Prostate gland (tissue), 2 donors: ENCODE measurements at regions not wholly inside any gene's neighbourhood (a gene's known extent, or its start where the extent isn't known, plus 50 kb on each side); places are given as distances from the start of the nearest gene placed in this dataset.

Experiments
- DNase-seq: peaks from one replicate; pipeline ENCODE4 v3.0.0-alpha.2; 2019; ENCODE audit warnings: low spot score
- H3K27ac ChIP-seq, 2 donors: fragments of 200-600 bp; sonication (generic); 2 replicates each; pipeline ENCODE4 v1.5.1; 2017 to 2019
- H3K27me3 ChIP-seq: fragments of 200-600 bp; sonication (generic); replicated peaks from 2 replicates; pipeline ENCODE4 v1.5.1; 2019; ENCODE audit not compliant: insufficient read depth
- H3K36me3 ChIP-seq, 2 donors: fragments of 200-600 bp; sonication (generic); 1 replicate in 1 of 2; 2 replicates in 1 of 2; pipeline versions ENCODE4 v1.5.1 to v1.8.1; 2017 to 2019
- H3K4me1 ChIP-seq: fragments of 200-600 bp; sonication (generic); replicated peaks from 2 replicates; pipeline ENCODE4 v1.5.1; 2019
- H3K4me3 ChIP-seq, 2 donors: fragments of 200-600 bp; sonication (generic); 2 replicates each; pipeline ENCODE4 v1.5.1; 2017 to 2019
- H3K9me3 ChIP-seq: fragments of 200-600 bp; sonication (generic); 2 replicates; pipeline ENCODE4 v1.5.1; 2017
- CTCF ChIP-seq, 4 experiments: fragments of 200-600 bp in 2 of 4; fragments of 450-650 bp in 2 of 4; sonication (generic) in 2 of 4; IDR thresholded peaks; 1 replicate in 3 of 4; 2 replicates in 1 of 4; pipeline ENCODE4 v1.5.1; 2016 to 2019; ENCODE audit warnings: antibody characterized with exemption in 4 of 4, mild to moderate bottlenecking in 2 of 4, moderate library complexity in 2 of 4
- POLR2A ChIP-seq: fragments of 450-650 bp; IDR thresholded peaks from one replicate; pipeline ENCODE4 v1.6.1; 2016; ENCODE audit warnings: antibody characterized with exemption, mild to moderate bottlenecking
- POLR2AphosphoS5 ChIP-seq: sonication (generic); formaldehyde crosslinking; IDR thresholded peaks from one replicate; pipeline ENCODE4 v1.6.1; 2017; ENCODE audit warnings: antibody characterized with exemption
- WGBS: methylation state at CpG from one replicate; pipeline ENCODE4 v1.1.5; 2018; 5-methylcytosine and 5-hydroxymethylcytosine counted together
- intact Hi-C: fragments of 100-400 bp; cut with DNase I; formaldehyde crosslinking; loops from one replicate; pipeline ENCODE4 v1.14.2; 2022

GRCh38 chr3:152656972-152657355 lies 178.0 kb upstream of the P2RY1 start:
- Histone ChIP-seq H3K36me3 (no peaks in the 10 kb centered on the region), H3K27me3 (no peaks in the 10 kb centered on the region), H3K9me3 (no peaks in the 10 kb centered on the region), H3K4me1 (no peaks in the 10 kb centered on the region), H3K4me3 (no peak overlapping the region), H3K27ac (no peak overlapping the region)
- intact Hi-C loops = no loop called here
- no peak for TF ChIP-seq CTCF (IDR thresholded peaks at IDR 0.05)
- TF ChIP-seq POLR2A = no peak
- TF ChIP-seq POLR2AphosphoS5 = no peak
- DNase-seq = no peak

GRCh38 chr3:152658977-152659720 lies 175.8 kb upstream of the P2RY1 start:
- DNase-seq = no peak
- H3K27ac ChIP-seq = no peak overlapping the region
- H3K9me3 ChIP-seq = no peaks in the 10 kb centered on the region
- 72% methylated on average over 5 of the region's 5 CpGs for WGBS
- H3K36me3 ChIP-seq = no peaks in the 10 kb centered on the region
- H3K4me1 ChIP-seq = no peaks in the 10 kb centered on the region
- TF ChIP-seq POLR2A = no peak
- no peak for TF ChIP-seq POLR2AphosphoS5
- no peak for TF ChIP-seq CTCF (IDR thresholded peaks at IDR 0.05)
- H3K4me3 ChIP-seq = no peak overlapping the region
- intact Hi-C loops = no loop called here
- no peaks in the 10 kb centered on the region for H3K27me3 ChIP-seq

- Histone ChIP-seq H3K27me3 (no peaks in the 10 kb centered on the region), H3K9me3 (no peaks in the 10 kb centered on the region), H3K4me3 (no peak overlapping the region), H3K36me3 (no peaks in the 10 kb centered on the region), H3K27ac (no peak overlapping the region), H3K4me1 (no peaks in the 10 kb centered on the region)
- no peak for DNase-seq
- no peak for TF ChIP-seq POLR2A
- peak in 1 of 4 experiments; percentile 21 for TF ChIP-seq CTCF (IDR thresholded peaks at IDR 0.05)
- no peak for TF ChIP-seq POLR2AphosphoS5
- intact Hi-C loops = no loop called here
- 89% methylated on average over 2 of the region's 2 CpGs for WGBS
Measured at GRCh38 chr3:152662157-152662556, 172.8 kb upstream of the P2RY1 start.

- TF ChIP-seq POLR2AphosphoS5 (no peak), POLR2A (no peak), CTCF (IDR thresholded peaks at IDR 0.05) (no peak)
- Histone ChIP-seq H3K27me3 (no peaks in the 10 kb centered on the region), H3K4me1 (no peaks in the 10 kb centered on the region), H3K4me3 (no peak overlapping the region), H3K27ac (no peak overlapping the region), H3K9me3 (no peaks in the 10 kb centered on the region), H3K36me3 (no peaks in the 10 kb centered on the region)
- intact Hi-C loops = no loop called here
- no peak for DNase-seq
Measured at GRCh38 chr3:152664766-152665165, 170.2 kb upstream of the P2RY1 start.

- TF ChIP-seq CTCF (IDR thresholded peaks at IDR 0.05) (no peak), POLR2A (no peak), POLR2AphosphoS5 (no peak)
- intact Hi-C loops = no loop called here
- DNase-seq = no peak
Measured at GRCh38 chr3:152667267-152667666, 167.7 kb upstream of the P2RY1 start.

More at GRCh38 chr3:152667267-152667666, 167.7 kb upstream of the P2RY1 start:
- Histone ChIP-seq H3K9me3 (no peaks in the 10 kb centered on the region), H3K27me3 (no peaks in the 10 kb centered on the region), H3K4me3 (no peak overlapping the region), H3K4me1 (no peaks in the 10 kb centered on the region), H3K36me3 (no peaks in the 10 kb centered on the region), H3K27ac (no peak overlapping the region)
